ENCODE measurements at regions not wholly inside any gene's neighbourhood (a gene's known extent, or its start where the extent isn't known, plus 50 kb on each side); places are given as distances from the start of the nearest gene placed in this dataset.

DNA sequence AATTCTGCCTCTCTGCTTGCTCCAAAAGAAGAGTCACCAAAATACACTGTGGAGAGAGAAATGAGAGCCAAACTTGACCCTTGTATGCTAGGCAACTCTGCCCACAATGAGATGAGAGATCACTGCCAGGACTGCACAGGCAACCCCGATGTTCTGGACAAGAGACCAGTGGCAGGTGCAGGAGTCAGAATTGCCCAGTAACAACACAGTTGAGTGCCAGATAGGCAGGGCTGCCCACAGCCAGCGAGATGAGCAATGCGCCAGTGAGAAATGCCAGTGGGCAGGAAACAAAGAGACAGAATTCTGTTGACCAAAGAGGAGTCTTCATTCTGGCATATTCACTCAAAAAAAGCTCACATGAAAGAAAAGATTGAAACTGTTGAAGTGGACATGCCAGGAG lies 570.7 kb downstream of the CAAP1 start:
- TF ChIP-seq CSDC2 (CRISPR knock-in tag; IDR thresholded peaks at IDR 0.05) (no peak), ARNTL (CRISPR knock-in tag; IDR thresholded peaks at IDR 0.05; ENCODE audit: borderline replicate concordance, low read depth) (no peak), TOX (CRISPR knock-in tag; IDR thresholded peaks at IDR 0.05; ENCODE audit: borderline replicate concordance) (no peak), GLIS3 (CRISPR knock-in tag; IDR thresholded peaks at IDR 0.05) (no peak), ESRRG (CRISPR knock-in tag; IDR thresholded peaks at IDR 0.05) (no peak), OSR1 (CRISPR knock-in tag; IDR thresholded peaks at IDR 0.05) (no peak), ZFP30 (CRISPR knock-in tag; IDR thresholded peaks at IDR 0.05) (no peak)
- TF ChIP-seq, protein P1, sequence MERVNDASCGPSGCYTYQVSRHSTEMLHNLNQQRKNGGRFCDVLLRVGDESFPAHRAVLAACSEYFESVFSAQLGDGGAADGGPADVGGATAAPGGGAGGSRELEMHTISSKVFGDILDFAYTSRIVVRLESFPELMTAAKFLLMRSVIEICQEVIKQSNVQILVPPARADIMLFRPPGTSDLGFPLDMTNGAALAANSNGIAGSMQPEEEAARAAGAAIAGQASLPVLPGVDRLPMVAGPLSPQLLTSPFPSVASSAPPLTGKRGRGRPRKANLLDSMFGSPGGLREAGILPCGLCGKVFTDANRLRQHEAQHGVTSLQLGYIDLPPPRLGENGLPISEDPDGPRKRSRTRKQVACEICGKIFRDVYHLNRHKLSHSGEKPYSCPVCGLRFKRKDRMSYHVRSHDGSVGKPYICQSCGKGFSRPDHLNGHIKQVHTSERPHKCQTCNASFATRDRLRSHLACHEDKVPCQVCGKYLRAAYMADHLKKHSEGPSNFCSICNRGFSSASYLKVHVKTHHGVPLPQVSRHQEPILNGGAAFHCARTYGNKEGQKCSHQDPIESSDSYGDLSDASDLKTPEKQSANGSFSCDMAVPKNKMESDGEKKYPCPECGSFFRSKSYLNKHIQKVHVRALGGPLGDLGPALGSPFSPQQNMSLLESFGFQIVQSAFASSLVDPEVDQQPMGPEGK (CRISPR knock-in tag; IDR thresholded peaks at IDR 0.05; ENCODE audit: borderline replicate concordance), result no peak
- ATAC-seq, result no peak

DNA sequence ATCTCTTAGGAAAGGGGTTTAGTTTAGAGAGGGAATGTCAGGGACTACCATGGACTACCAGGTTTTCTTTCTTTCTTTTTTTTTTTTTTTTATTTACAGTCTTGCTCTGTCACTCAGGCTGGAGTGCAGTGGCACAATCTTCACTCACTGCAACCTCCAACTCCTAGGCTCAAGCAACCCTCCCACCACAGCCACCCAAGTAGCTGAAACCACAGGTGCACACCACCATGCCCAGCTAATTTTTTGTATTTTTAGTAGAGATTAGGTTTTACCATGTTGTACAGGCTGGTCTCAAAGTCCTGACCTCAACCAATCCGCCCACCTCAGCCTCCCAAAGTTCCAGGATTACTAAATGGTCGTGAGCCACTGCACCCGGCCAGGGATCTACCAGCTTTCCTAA lies 572.7 kb downstream of the CAAP1 start:
- TF ChIP-seq SNAI2 (CRISPR knock-in tag; IDR thresholded peaks at IDR 0.05), result no peak
- TF ChIP-seq ZNF565 (CRISPR knock-in tag; conservative IDR thresholded peaks at IDR 0.05; ENCODE audit: low read depth), result no peak
- TF ChIP-seq, protein P2, sequence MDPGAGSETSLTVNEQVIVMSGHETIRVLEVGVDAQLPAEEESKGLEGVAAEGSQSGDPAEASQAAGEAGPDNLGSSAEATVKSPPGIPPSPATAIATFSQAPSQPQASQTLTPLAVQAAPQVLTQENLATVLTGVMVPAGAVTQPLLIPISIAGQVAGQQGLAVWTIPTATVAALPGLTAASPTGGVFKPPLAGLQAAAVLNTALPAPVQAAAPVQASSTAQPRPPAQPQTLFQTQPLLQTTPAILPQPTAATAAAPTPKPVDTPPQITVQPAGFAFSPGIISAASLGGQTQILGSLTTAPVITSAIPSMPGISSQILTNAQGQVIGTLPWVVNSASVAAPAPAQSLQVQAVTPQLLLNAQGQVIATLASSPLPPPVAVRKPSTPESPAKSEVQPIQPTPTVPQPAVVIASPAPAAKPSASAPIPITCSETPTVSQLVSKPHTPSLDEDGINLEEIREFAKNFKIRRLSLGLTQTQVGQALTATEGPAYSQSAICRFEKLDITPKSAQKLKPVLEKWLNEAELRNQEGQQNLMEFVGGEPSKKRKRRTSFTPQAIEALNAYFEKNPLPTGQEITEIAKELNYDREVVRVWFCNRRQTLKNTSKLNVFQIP (CRISPR knock-in tag; IDR thresholded peaks at IDR 0.05; ENCODE audit: borderline replicate concordance, low read depth), result no peak
- TF ChIP-seq, protein P1 (CRISPR knock-in tag; IDR thresholded peaks at IDR 0.05; ENCODE audit: borderline replicate concordance), result no peak
- no peak for TF ChIP-seq ZNF8 (CRISPR knock-in tag; IDR thresholded peaks at IDR 0.05)
- no peak for TF ChIP-seq ZFP3 (CRISPR knock-in tag; IDR thresholded peaks at IDR 0.05)
- TF ChIP-seq ARNTL (CRISPR knock-in tag; IDR thresholded peaks at IDR 0.05; ENCODE audit: borderline replicate concordance, low read depth), result no peak
- no peak for TF ChIP-seq TSHZ2 (CRISPR knock-in tag; IDR thresholded peaks at IDR 0.05)
- TF ChIP-seq, protein P3, sequence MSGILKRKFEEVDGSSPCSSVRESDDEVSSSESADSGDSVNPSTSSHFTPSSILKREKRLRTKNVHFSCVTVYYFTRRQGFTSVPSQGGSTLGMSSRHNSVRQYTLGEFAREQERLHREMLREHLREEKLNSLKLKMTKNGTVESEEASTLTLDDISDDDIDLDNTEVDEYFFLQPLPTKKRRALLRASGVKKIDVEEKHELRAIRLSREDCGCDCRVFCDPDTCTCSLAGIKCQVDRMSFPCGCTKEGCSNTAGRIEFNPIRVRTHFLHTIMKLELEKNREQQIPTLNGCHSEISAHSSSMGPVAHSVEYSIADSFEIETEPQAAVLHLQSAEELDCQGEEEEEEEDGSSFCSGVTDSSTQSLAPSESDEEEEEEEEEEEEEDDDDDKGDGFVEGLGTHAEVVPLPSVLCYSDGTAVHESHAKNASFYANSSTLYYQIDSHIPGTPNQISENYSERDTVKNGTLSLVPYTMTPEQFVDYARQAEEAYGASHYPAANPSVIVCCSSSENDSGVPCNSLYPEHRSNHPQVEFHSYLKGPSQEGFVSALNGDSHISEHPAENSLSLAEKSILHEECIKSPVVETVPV (CRISPR knock-in tag; IDR thresholded peaks at IDR 0.05), result no peak
- no peak for TF ChIP-seq ZFP30 (CRISPR knock-in tag; IDR thresholded peaks at IDR 0.05)
- no peak for TF ChIP-seq ISL1 (CRISPR knock-in tag; IDR thresholded peaks at IDR 0.05)
- TF ChIP-seq CSDC2 (CRISPR knock-in tag; IDR thresholded peaks at IDR 0.05), result no peak
- no peak for TF ChIP-seq ESRRG (CRISPR knock-in tag; IDR thresholded peaks at IDR 0.05)
- TF ChIP-seq GLIS3 (CRISPR knock-in tag; IDR thresholded peaks at IDR 0.05), result no peak
- TF ChIP-seq BACH2 (CRISPR knock-in tag; IDR thresholded peaks at IDR 0.05; ENCODE audit: borderline replicate concordance), result no peak
- TF ChIP-seq ZC3H10 (CRISPR knock-in tag; IDR thresholded peaks at IDR 0.05), result no peak
- no peak for TF ChIP-seq OSR1 (CRISPR knock-in tag; IDR thresholded peaks at IDR 0.05)
- TF ChIP-seq PPARA (CRISPR knock-in tag; IDR thresholded peaks at IDR 0.05; ENCODE audit: borderline replicate concordance), result no peak
- no peak for TF ChIP-seq ZNF70 (CRISPR knock-in tag; IDR thresholded peaks at IDR 0.05)
- no peak for TF ChIP-seq RARB (CRISPR knock-in tag; IDR thresholded peaks at IDR 0.05)
- ATAC-seq, result no peak

- no peak for ATAC-seq
- TF ChIP-seq TOX (CRISPR knock-in tag; IDR thresholded peaks at IDR 0.05; ENCODE audit: borderline replicate concordance), result no peak
- TF ChIP-seq TSHZ2 (CRISPR knock-in tag; IDR thresholded peaks at IDR 0.05), result no peak
- TF ChIP-seq TCF4 (CRISPR knock-in tag; IDR thresholded peaks at IDR 0.05; ENCODE audit: borderline replicate concordance), result peak; percentile 43; the same call in 1 of the 2 replicates
- no peak for TF ChIP-seq CREB5 (CRISPR knock-in tag; IDR thresholded peaks at IDR 0.05; ENCODE audit: low read depth)
- no peak for TF ChIP-seq ZC3H10 (CRISPR knock-in tag; IDR thresholded peaks at IDR 0.05)
These were observed 579.5 kb downstream of the CAAP1 start for GRCh38 chr9:26313108-26313507.

All from SK-N-SH treated with all-trans-retinoic acid at 6 μM for 48 hours (cell line).